ENCODE measurements at regions not wholly inside any gene's neighbourhood (a gene's known extent, or its start where the extent isn't known, plus 50 kb on each side); places are given as distances from the start of the nearest gene placed in this dataset.

- Mint-ChIP-seq H3K36me3 (no peaks in the 10 kb centered on the region), H3K9me3 (peaks cover 0 to 2% (median 0%) of the 10 kb centered on the region in 11 donors), H3K4me3 (no peak overlapping the region), H3K27ac (peak overlapping the region in 1 of 9 donors; percentile 23), H3K4me1 (no peaks in the 10 kb centered on the region), H3K27me3 (peaks cover 0 to 32% (median 14%) of the 10 kb centered on the region in 5 donors)
- no peaks in the 10 kb centered on the region for H3K36me3 ChIP-seq (ENCODE audit: control insufficient read depth in 2 of 3, insufficient read depth in 3 of 3, low read length in 3 of 3)
- H3K27me3 ChIP-seq (ENCODE audit: control insufficient read depth in 2 of 2, insufficient read depth in 2 of 2, low read length in 2 of 2) = no peaks in the 10 kb centered on the region
- ATAC-seq (no peak), DNase-seq (no peak)
- H3K4me1 ChIP-seq (ENCODE audit: control insufficient read depth in 2 of 2, insufficient read depth in 2 of 2, low read length in 2 of 2) = no peaks in the 10 kb centered on the region
- ChIA-PET CTCF (no interaction called here), POLR2A (no interaction called here)
- no peaks in the 10 kb centered on the region for H3K9me3 ChIP-seq (ENCODE audit: control insufficient read depth in 2 of 3, low read length in 3 of 3)
- intact Hi-C loops (cut with micrococcal nuclease) = no loop called here
- no peak overlapping the region for H3K27ac ChIP-seq (ENCODE audit: low read depth, low read length)
- no peak overlapping the region for H3K4me3 ChIP-seq (ENCODE audit: low read length)
Observed at GRCh38 chr16:19980632-19981265, 92.9 kb downstream of the GPR139 start.

GRCh38 chr16:19979638-19980037 is 94.1 kb downstream of the GPR139 start:
- Histone ChIP-seq H3K4me1 (ENCODE audit: control insufficient read depth in 2 of 2, insufficient read depth in 2 of 2, low read length in 2 of 2) (no peaks in the 10 kb centered on the region), H3K27ac (ENCODE audit: low read depth, low read length) (no peak overlapping the region), H3K27me3 (ENCODE audit: control insufficient read depth in 2 of 2, insufficient read depth in 2 of 2, low read length in 2 of 2) (no peaks in the 10 kb centered on the region), H3K36me3 (ENCODE audit: control insufficient read depth in 2 of 3, insufficient read depth in 3 of 3, low read length in 3 of 3) (no peaks in the 10 kb centered on the region), H3K9me3 (ENCODE audit: control insufficient read depth in 2 of 3, low read length in 3 of 3) (no peaks in the 10 kb centered on the region), H3K4me3 (ENCODE audit: low read length) (no peak overlapping the region)
- intact Hi-C loops (cut with micrococcal nuclease) = no loop called here
- DNase-seq (no peak), ATAC-seq (no peak)
- H3K27ac Mint-ChIP-seq = no peak overlapping the region
- ChIA-PET CTCF (no interaction called here), POLR2A (no interaction called here)
- no peak overlapping the region for H3K4me3 Mint-ChIP-seq
- H3K9me3 Mint-ChIP-seq = peaks cover 0 to 2% (median 0%) of the 10 kb centered on the region in 11 donors
- no peaks in the 10 kb centered on the region for H3K36me3 Mint-ChIP-seq
- peaks cover 0 to 40% (median 20%) of the 10 kb centered on the region in 5 donors for H3K27me3 Mint-ChIP-seq
- H3K4me1 Mint-ChIP-seq = no peaks in the 10 kb centered on the region

GRCh38 chr16:19974607-19975006 is 90.0 kb upstream of the GPRC5B start:
- no peaks in the 10 kb centered on the region for H3K36me3 Mint-ChIP-seq
- Histone ChIP-seq H3K27ac (ENCODE audit: low read depth, low read length) (no peak overlapping the region), H3K27me3 (ENCODE audit: control insufficient read depth in 2 of 2, insufficient read depth in 2 of 2, low read length in 2 of 2) (no peaks in the 10 kb centered on the region), H3K9me3 (ENCODE audit: control insufficient read depth in 2 of 3, low read length in 3 of 3) (no peaks in the 10 kb centered on the region), H3K4me1 (ENCODE audit: control insufficient read depth in 2 of 2, insufficient read depth in 2 of 2, low read length in 2 of 2) (no peaks in the 10 kb centered on the region), H3K36me3 (ENCODE audit: control insufficient read depth in 2 of 3, insufficient read depth in 3 of 3, low read length in 3 of 3) (no peaks in the 10 kb centered on the region), H3K4me3 (ENCODE audit: low read length) (no peak overlapping the region)
- H3K27me3 Mint-ChIP-seq = peaks cover 0 to 39% (median 17%) of the 10 kb centered on the region in 5 donors
- H3K9me3 Mint-ChIP-seq = no peaks in the 10 kb centered on the region
- no peak overlapping the region for H3K27ac Mint-ChIP-seq
- ChIA-PET POLR2A (no interaction called here), CTCF (no interaction called here)
- no peak for DNase-seq
- H3K4me3 Mint-ChIP-seq = no peak overlapping the region
- ATAC-seq = no peak
- peaks cover 0 to 2% (median 0%) of the 10 kb centered on the region in 7 donors for H3K4me1 Mint-ChIP-seq
- intact Hi-C loops (cut with micrococcal nuclease) = no loop called here

- H3K36me3 Mint-ChIP-seq = no peaks in the 10 kb centered on the region
- ChIA-PET POLR2A (no interaction called here), CTCF (no interaction called here)
- DNase-seq (no peak), ATAC-seq (no peak)
- no peak overlapping the region for H3K27ac Mint-ChIP-seq
- H3K36me3 ChIP-seq (ENCODE audit: control insufficient read depth in 2 of 3, insufficient read depth in 3 of 3, low read length in 3 of 3) = no peaks in the 10 kb centered on the region
- H3K27me3 Mint-ChIP-seq = peaks cover 0 to 45% (median 11%) of the 10 kb centered on the region in 5 donors
- H3K4me3 Mint-ChIP-seq = no peak overlapping the region
- peaks cover 0 to 2% (median 0%) of the 10 kb centered on the region in 7 donors for H3K4me1 Mint-ChIP-seq
- H3K9me3 ChIP-seq (ENCODE audit: control insufficient read depth in 2 of 3, low read length in 3 of 3) = no peaks in the 10 kb centered on the region
- H3K4me1 ChIP-seq (ENCODE audit: control insufficient read depth in 2 of 2, insufficient read depth in 2 of 2, low read length in 2 of 2) = no peaks in the 10 kb centered on the region
- intact Hi-C loops (cut with micrococcal nuclease) = no loop called here
- no peak overlapping the region for H3K4me3 ChIP-seq (ENCODE audit: low read length)
- H3K27ac ChIP-seq (ENCODE audit: low read depth, low read length) = no peak overlapping the region
- peaks cover 0 to 4% (median 0%) of the 10 kb centered on the region in 11 donors for H3K9me3 Mint-ChIP-seq
- no peaks in the 10 kb centered on the region for H3K27me3 ChIP-seq (ENCODE audit: control insufficient read depth in 2 of 2, insufficient read depth in 2 of 2, low read length in 2 of 2)
Observed at GRCh38 chr16:19972111-19972510, 87.5 kb upstream of the GPRC5B start.

GRCh38 chr16:19968891-19969683 is 84.4 kb upstream of the GPRC5B start:
- Mint-ChIP-seq H3K36me3 (no peaks in the 10 kb centered on the region), H3K27ac (no peak overlapping the region), H3K27me3 (peaks cover 0 to 49% (median 17%) of the 10 kb centered on the region in 5 donors), H3K4me1 (peaks cover 0 to 2% (median 0%) of the 10 kb centered on the region in 7 donors), H3K9me3 (peaks cover 0 to 4% (median 0%) of the 10 kb centered on the region in 11 donors), H3K4me3 (no peak overlapping the region)
- no peaks in the 10 kb centered on the region for H3K27me3 ChIP-seq (ENCODE audit: control insufficient read depth in 2 of 2, insufficient read depth in 2 of 2, low read length in 2 of 2)
- POLR2A ChIA-PET = no interaction called here
- no peak for ATAC-seq
- CTCF ChIA-PET = no interaction called here
- H3K9me3 ChIP-seq (ENCODE audit: control insufficient read depth in 2 of 3, low read length in 3 of 3) = no peaks in the 10 kb centered on the region
- intact Hi-C loops (cut with micrococcal nuclease) = no loop called here
- H3K4me3 ChIP-seq (ENCODE audit: low read length) = no peak overlapping the region
- no peaks in the 10 kb centered on the region for H3K4me1 ChIP-seq (ENCODE audit: control insufficient read depth in 2 of 2, insufficient read depth in 2 of 2, low read length in 2 of 2)
- no peaks in the 10 kb centered on the region for H3K36me3 ChIP-seq (ENCODE audit: control insufficient read depth in 2 of 3, insufficient read depth in 3 of 3, low read length in 3 of 3)
- H3K27ac ChIP-seq (ENCODE audit: low read depth, low read length) = no peak overlapping the region
- DNase-seq = no peak

- no peaks in the 10 kb centered on the region for H3K4me1 ChIP-seq (ENCODE audit: control insufficient read depth in 2 of 2, insufficient read depth in 2 of 2, low read length in 2 of 2)
- intact Hi-C loops (cut with micrococcal nuclease) = no loop called here
- ATAC-seq (no peak), DNase-seq (no peak)
- no peaks in the 10 kb centered on the region for H3K36me3 Mint-ChIP-seq
- peaks cover 0 to 4% (median 0%) of the 10 kb centered on the region in 11 donors for H3K9me3 Mint-ChIP-seq
- H3K27me3 Mint-ChIP-seq = peaks cover 0 to 49% (median 17%) of the 10 kb centered on the region in 5 donors
- no peak overlapping the region for H3K4me3 Mint-ChIP-seq
- H3K9me3 ChIP-seq (ENCODE audit: control insufficient read depth in 2 of 3, low read length in 3 of 3) = no peaks in the 10 kb centered on the region
- H3K27ac ChIP-seq (ENCODE audit: low read depth, low read length) = no peak overlapping the region
- no peaks in the 10 kb centered on the region for H3K27me3 ChIP-seq (ENCODE audit: control insufficient read depth in 2 of 2, insufficient read depth in 2 of 2, low read length in 2 of 2)
- no peak overlapping the region for H3K4me3 ChIP-seq (ENCODE audit: low read length)
- no peak overlapping the region for H3K27ac Mint-ChIP-seq
- H3K4me1 Mint-ChIP-seq = peaks cover 0 to 2% (median 0%) of the 10 kb centered on the region in 7 donors
- ChIA-PET CTCF (no interaction called here), POLR2A (no interaction called here)
- H3K36me3 ChIP-seq (ENCODE audit: control insufficient read depth in 2 of 3, insufficient read depth in 3 of 3, low read length in 3 of 3) = no peaks in the 10 kb centered on the region
Observed at GRCh38 chr16:19967963-19968362, 83.3 kb upstream of the GPRC5B start.

- Histone ChIP-seq H3K27ac (ENCODE audit: low read depth, low read length) (no peak overlapping the region), H3K9me3 (ENCODE audit: control insufficient read depth in 2 of 3, low read length in 3 of 3) (no peaks in the 10 kb centered on the region), H3K4me3 (ENCODE audit: low read length) (no peak overlapping the region), H3K36me3 (ENCODE audit: control insufficient read depth in 2 of 3, insufficient read depth in 3 of 3, low read length in 3 of 3) (no peaks in the 10 kb centered on the region), H3K4me1 (ENCODE audit: control insufficient read depth in 2 of 2, insufficient read depth in 2 of 2, low read length in 2 of 2) (no peaks in the 10 kb centered on the region), H3K27me3 (ENCODE audit: control insufficient read depth in 2 of 2, insufficient read depth in 2 of 2, low read length in 2 of 2) (no peaks in the 10 kb centered on the region)
- ChIA-PET POLR2A (no interaction called here), CTCF (no interaction called here)
- Mint-ChIP-seq H3K4me3 (no peak overlapping the region), H3K27me3 (peaks cover 0 to 49% (median 17%) of the 10 kb centered on the region in 5 donors), H3K36me3 (no peaks in the 10 kb centered on the region), H3K27ac (no peak overlapping the region), H3K9me3 (peaks cover 0 to 4% (median 0%) of the 10 kb centered on the region in 11 donors), H3K4me1 (peaks cover 0 to 2% (median 0%) of the 10 kb centered on the region in 7 donors)
- ATAC-seq (no peak), DNase-seq (no peak)
- intact Hi-C loops (cut with micrococcal nuclease) = no loop called here
Observed at GRCh38 chr16:19967561-19967960, 82.9 kb upstream of the GPRC5B start.

All from naive thymus-derived CD4-positive, alpha-beta T cell (primary cell).